BE2C (cell line): ENCODE measurements at regions not wholly inside any gene's neighbourhood (a gene's known extent, or its start where the extent isn't known, plus 50 kb on each side); places are given as distances from the start of the nearest gene placed in this dataset.

Source experiments
- DNase-seq: peaks from one replicate; pipeline ENCODE4 v3.0.0-alpha.2; 2020
- H3K27me3 ChIP-seq: fragments of 250-450 bp; sonication (Bioruptor Pico); 2 replicates; pipeline ENCODE4 v1.5.1; 2020; ENCODE audit warnings: mild to moderate bottlenecking
- H3K36me3 ChIP-seq: fragments of 250-450 bp; sonication (Bioruptor Pico); 2 replicates; pipeline ENCODE4 v1.5.1; 2020; ENCODE audit warnings: mild to moderate bottlenecking
- H3K4me1 ChIP-seq: fragments of 250-450 bp; sonication (Bioruptor Pico); 2 replicates; pipeline ENCODE4 v1.5.1; 2020
- H3K4me3 ChIP-seq: 2 replicates; pipeline ENCODE4 v1.5.1; 2011; ENCODE audit warnings: low read depth, low read length
- H3K9me3 ChIP-seq: fragments of 250-450 bp; sonication (Bioruptor Pico); 2 replicates; pipeline ENCODE4 v1.5.1; 2020
- CTCF ChIP-seq: IDR thresholded peaks from 2 replicates; pipeline ENCODE4 v1.5.1; 2012; ENCODE audit warnings: mild to moderate bottlenecking, low read depth, low read length

GRCh38 chr3:153095441-153095840 is 66.6 kb upstream of the RAP2B start:
- H3K4me3 ChIP-seq = no peak overlapping the region
- H3K9me3 ChIP-seq = 0 out of 2 replicates have a peak, but pooled peaks cover 3% of the 10 kb centered on the region
- no peak for DNase-seq
- TF ChIP-seq CTCF = no peak
- H3K27me3 ChIP-seq = no peaks in the 10 kb centered on the region
- H3K36me3 ChIP-seq = no peaks in the 10 kb centered on the region
- no peaks in the 10 kb centered on the region for H3K4me1 ChIP-seq

- Histone ChIP-seq H3K27me3 (no peaks in the 10 kb centered on the region), H3K4me1 (no peaks in the 10 kb centered on the region), H3K36me3 (no peaks in the 10 kb centered on the region), H3K4me3 (no peak overlapping the region), H3K9me3 (0 out of 2 replicates have a peak, but pooled peaks cover 3% of the 10 kb centered on the region)
- TF ChIP-seq CTCF = no peak
- no peak for DNase-seq
These were observed 65.3 kb upstream of the RAP2B start for GRCh38 chr3:153096731-153097131.

- Histone ChIP-seq H3K4me1 (no peaks in the 10 kb centered on the region), H3K4me3 (no peak overlapping the region), H3K9me3 (0 out of 2 replicates have a peak, but pooled peaks cover 3% of the 10 kb centered on the region), H3K27me3 (no peaks in the 10 kb centered on the region), H3K36me3 (no peaks in the 10 kb centered on the region)
- DNase-seq = no peak
- TF ChIP-seq CTCF = no peak
These were observed 64.8 kb upstream of the RAP2B start for GRCh38 chr3:153097213-153097612.

- Histone ChIP-seq H3K4me3 (no peak overlapping the region), H3K9me3 (0 out of 2 replicates have a peak, but pooled peaks cover 3% of the 10 kb centered on the region), H3K27me3 (no peaks in the 10 kb centered on the region), H3K4me1 (no peaks in the 10 kb centered on the region), H3K36me3 (no peaks in the 10 kb centered on the region)
- DNase-seq = no peak
- no peak for TF ChIP-seq CTCF
These were observed 62.9 kb upstream of the RAP2B start for GRCh38 chr3:153099131-153099530.

GRCh38 chr3:153103406-153103945 is 58.5 kb upstream of the RAP2B start:
- Histone ChIP-seq H3K4me1 (no peaks in the 10 kb centered on the region), H3K4me3 (no peak overlapping the region), H3K36me3 (no peaks in the 10 kb centered on the region), H3K9me3 (0 out of 2 replicates have a peak, but pooled peaks cover 3% of the 10 kb centered on the region), H3K27me3 (no peaks in the 10 kb centered on the region)
- DNase-seq = no peak
- no peak for TF ChIP-seq CTCF

GRCh38 chr3:153110041-153110440 is 52.0 kb upstream of the RAP2B start:
- Histone ChIP-seq H3K4me3 (no peak overlapping the region), H3K36me3 (no peaks in the 10 kb centered on the region), H3K9me3 (no peaks in the 10 kb centered on the region), H3K4me1 (no peaks in the 10 kb centered on the region), H3K27me3 (no peaks in the 10 kb centered on the region)
- TF ChIP-seq CTCF = no peak
- no peak for DNase-seq
